ENCODE measurements at regions not wholly inside any gene's neighbourhood (a gene's known extent, or its start where the extent isn't known, plus 50 kb on each side); places are given as distances from the start of the nearest gene placed in this dataset.

GRCh38 chrX:35150642-35151239 is 208.1 kb downstream of the FAM47B start:
- BruUV-seq (replicated peaks), result no TSS peak
- TF ChIP-seq MYNN (CRISPR knock-in tag; IDR thresholded peaks at IDR 0.05; ENCODE audit: low read depth) (no peak), GRHL1 (CRISPR knock-in tag; conservative IDR thresholded peaks at IDR 0.05) (no peak), SALL1 (CRISPR knock-in tag; IDR thresholded peaks at IDR 0.05) (no peak), ZNF766 (CRISPR knock-in tag; IDR thresholded peaks at IDR 0.05; ENCODE audit: borderline replicate concordance) (no peak), PPARG (CRISPR knock-in tag; conservative IDR thresholded peaks at IDR 0.05) (no peak), ZBTB7A (CRISPR knock-in tag; IDR thresholded peaks at IDR 0.05) (no peak), ZNF558 (CRISPR knock-in tag; IDR thresholded peaks at IDR 0.05; ENCODE audit: borderline replicate concordance) (no peak), ZSCAN20 (CRISPR knock-in tag; IDR thresholded peaks at IDR 0.05; ENCODE audit: borderline replicate concordance) (no peak), PHF20 (CRISPR knock-in tag; IDR thresholded peaks at IDR 0.05) (no peak), ZNF569 (CRISPR knock-in tag; IDR thresholded peaks at IDR 0.05; ENCODE audit: borderline replicate concordance) (no peak), ZNF572 (CRISPR knock-in tag; IDR thresholded peaks at IDR 0.05) (no peak), ZNF225 (CRISPR knock-in tag; IDR thresholded peaks at IDR 0.05) (no peak), NAIF1 (CRISPR knock-in tag; IDR thresholded peaks at IDR 0.05; ENCODE audit: borderline replicate concordance) (no peak), RORA (CRISPR knock-in tag; IDR thresholded peaks at IDR 0.05) (no peak), PCBP1 (IDR thresholded peaks at IDR 0.05; ENCODE audit: borderline replicate concordance, low read depth, low read length) (no peak)
- TF ChIP-seq, protein P1, sequence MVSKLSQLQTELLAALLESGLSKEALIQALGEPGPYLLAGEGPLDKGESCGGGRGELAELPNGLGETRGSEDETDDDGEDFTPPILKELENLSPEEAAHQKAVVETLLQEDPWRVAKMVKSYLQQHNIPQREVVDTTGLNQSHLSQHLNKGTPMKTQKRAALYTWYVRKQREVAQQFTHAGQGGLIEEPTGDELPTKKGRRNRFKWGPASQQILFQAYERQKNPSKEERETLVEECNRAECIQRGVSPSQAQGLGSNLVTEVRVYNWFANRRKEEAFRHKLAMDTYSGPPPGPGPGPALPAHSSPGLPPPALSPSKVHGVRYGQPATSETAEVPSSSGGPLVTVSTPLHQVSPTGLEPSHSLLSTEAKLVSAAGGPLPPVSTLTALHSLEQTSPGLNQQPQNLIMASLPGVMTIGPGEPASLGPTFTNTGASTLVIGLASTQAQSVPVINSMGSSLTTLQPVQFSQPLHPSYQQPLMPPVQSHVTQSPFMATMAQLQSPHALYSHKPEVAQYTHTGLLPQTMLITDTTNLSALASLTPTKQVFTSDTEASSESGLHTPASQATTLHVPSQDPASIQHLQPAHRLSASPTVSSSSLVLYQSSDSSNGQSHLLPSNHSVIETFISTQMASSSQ (IDR thresholded peaks at IDR 0.05; ENCODE audit: low read depth), result no peak
- TF ChIP-seq, protein P1 (CRISPR knock-in tag; IDR thresholded peaks at IDR 0.05; ENCODE audit: borderline replicate concordance), result no peak
- TF ChIP-seq, protein P2, sequence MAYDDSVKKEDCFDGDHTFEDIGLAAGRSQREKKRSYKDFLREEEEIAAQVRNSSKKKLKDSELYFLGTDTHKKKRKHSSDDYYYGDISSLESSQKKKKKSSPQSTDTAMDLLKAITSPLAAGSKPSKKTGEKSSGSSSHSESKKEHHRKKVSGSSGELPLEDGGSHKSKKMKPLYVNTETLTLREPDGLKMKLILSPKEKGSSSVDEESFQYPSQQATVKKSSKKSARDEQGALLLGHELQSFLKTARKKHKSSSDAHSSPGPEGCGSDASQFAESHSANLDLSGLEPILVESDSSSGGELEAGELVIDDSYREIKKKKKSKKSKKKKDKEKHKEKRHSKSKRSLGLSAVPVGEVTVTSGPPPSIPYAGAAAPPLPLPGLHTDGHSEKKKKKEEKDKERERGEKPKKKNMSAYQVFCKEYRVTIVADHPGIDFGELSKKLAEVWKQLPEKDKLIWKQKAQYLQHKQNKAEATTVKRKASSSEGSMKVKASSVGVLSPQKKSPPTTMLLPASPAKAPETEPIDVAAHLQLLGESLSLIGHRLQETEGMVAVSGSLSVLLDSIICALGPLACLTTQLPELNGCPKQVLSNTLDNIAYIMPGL (CRISPR knock-in tag; IDR thresholded peaks at IDR 0.05; ENCODE audit: borderline replicate concordance in 1 of 2, low read depth in 1 of 2), result no peak

More at GRCh38 chrX:35150642-35151239, 208.1 kb downstream of the FAM47B start:
- no peak overlapping the region for H3K27ac ChIP-seq (ENCODE audit: extremely low read length, insufficient read depth, low read length)
- H3K9me3 ChIP-seq (ENCODE audit: low read length), result peaks cover 9% of the 10 kb centered on the region
- WGBS (ENCODE audit: low lambda C conversion rate), result 8% methylated on average over 2 of the region's 7 CpGs
- no peaks in the 10 kb centered on the region for H3K36me3 ChIP-seq (replicated peaks in 1 of 2; ENCODE audit: control insufficient read depth in 1 of 2, insufficient read depth in 2 of 2, low read length in 2 of 2)
- ChIA-PET POLR2A (no interaction called here), CTCF (ENCODE audit: low intra/inter-chr PET ratio, low total read pairs) (no interaction called here)
- DNase-seq (ENCODE audit: low spot score) (no peak), ATAC-seq (no peak), FAIRE-seq (no peak)
- H2AFZ ChIP-seq (ENCODE audit: low read length), result no peak overlapping the region
- in situ Hi-C loops (cut with HindIII; ENCODE audit: extremely low pct_ligation_motif_present, low pct_unique_long_range_greater_than_20kb) (no loop called here), intact Hi-C loops (cut with micrococcal nuclease; ENCODE audit: unreplicated experiment) (no loop called here)
- H3K79me2 ChIP-seq (ENCODE audit: insufficient read depth, low read length), result no peaks in the 10 kb centered on the region
- no peak overlapping the region for H3K9ac ChIP-seq (ENCODE audit: insufficient read depth, low read depth, low read length)
- H3K4me2 ChIP-seq (ENCODE audit: low read depth, low read length), result no peak overlapping the region
- no peaks in the 10 kb centered on the region for H3K4me1 ChIP-seq (ENCODE audit: insufficient read depth, low read length)
- H4K20me1 ChIP-seq (ENCODE audit: insufficient read depth, low read length), result no peaks in the 10 kb centered on the region
- H3K4me3 ChIP-seq (replicated peaks in 1 of 3; ENCODE audit: insufficient read depth in 1 of 3, low read depth in 2 of 3, low read length in 3 of 3), result no peak overlapping the region
- H3K27me3 ChIP-seq (ENCODE audit: control insufficient read depth in 1 of 2, insufficient read depth in 2 of 2, low read length in 2 of 2), result no peaks in the 10 kb centered on the region

Measured in HepG2 (cell line).